K562 (cell line): ENCODE measurements at regions not wholly inside any gene's neighbourhood (a gene's known extent, or its start where the extent isn't known, plus 50 kb on each side); places are given as distances from the start of the nearest gene placed in this dataset.

Experiments
- ATAC-seq: fragments of 200-7000 bp; cut with Tn5 transposase; 3 replicates; pipeline ENCODE4 v1.9.1; 2020; ENCODE audit warnings: moderate library complexity
- BruUV-seq: library from RNA; stranded (reverse); fragments of 400-500 nt; replicated peaks from 2 replicates; lab custom pipeline; 2021; lab: Mats Ljungman, UMichigan
- CTCF ChIA-PET: fragments of 300-600 bp; formaldehyde crosslinking; extraction: SDS; loops from one replicate; lab custom pipeline; 2021; ENCODE audit warnings: low intra/inter-chr PET ratio; lab: Yijun Ruan, JAX
- POLR2A ChIA-PET: fragments of 300-600, 350-650 bp; sonication (Branson Sonifier 250); formaldehyde crosslinking; extraction: SDS; loops from one replicate; lab custom pipeline; 2021; ENCODE audit warnings: antibody characterized with exemption, inconsistent platforms; lab: Yijun Ruan, JAX
- DNase-seq, 4 experiments: peaks; one replicate each; pipeline versions ENCODE4 v3.0.0 to v3.0.0-alpha.2; 2011 to 2018; ENCODE audit warnings: low spot score in 3 of 4, mixed read lengths in 3 of 4; ENCODE audit errors: extremely low read depth in 1 of 4
- FAIRE-seq: peaks from 2 replicates; lab custom pipeline; 2011; peaks lifted over from hg19 to GRCh38; lab: Jason Lieb, UNC
- H2AFZ ChIP-seq: 2 replicates; pipeline ENCODE4 v1.6.0; 2011; ENCODE audit warnings: low read depth, low read length, control low read depth, inconsistent platforms
- H3K27ac ChIP-seq: fragments of 200-600 bp; 3 replicates; pipeline ENCODE4 v1.8.0; 2011; ENCODE audit warnings: low read depth, mild to moderate bottlenecking, control low read depth, inconsistent platforms, low read length, moderate library complexity, mixed read lengths; ENCODE audit errors: extremely low read depth
- H3K27me3 ChIP-seq, 2 experiments: fragments of 300-600 bp in 1 of 2; 2 replicates in 1 of 2; 3 replicates in 1 of 2; pipeline versions ENCODE4 v1.6.0 to v1.8.0; 2011; ENCODE audit warnings: inconsistent platforms in 2 of 2, low read length in 2 of 2, mild to moderate bottlenecking in 1 of 2, mixed read lengths in 1 of 2, moderate library complexity in 1 of 2; ENCODE audit not compliant: control insufficient read depth in 2 of 2, insufficient read depth in 2 of 2
- H3K36me3 ChIP-seq: fragments of 300-600 bp; 3 replicates; pipeline ENCODE4 v1.8.0; 2011; ENCODE audit warnings: mild to moderate bottlenecking, low read length, inconsistent platforms; ENCODE audit not compliant: control insufficient read depth, insufficient read depth
- H3K4me1 ChIP-seq, 2 experiments: fragments of 200-600 bp in 1 of 2; replicated peaks in 1 of 2; 2 replicates in 1 of 2; 3 replicates in 1 of 2; pipeline versions ENCODE4 v1.5.1 to v1.8.0; 2011; ENCODE audit warnings: inconsistent platforms in 2 of 2, low read length in 2 of 2, mild to moderate bottlenecking in 1 of 2, mixed read lengths in 1 of 2, moderate library complexity in 1 of 2; ENCODE audit not compliant: control insufficient read depth in 2 of 2, insufficient read depth in 2 of 2
- H3K4me2 ChIP-seq: 2 replicates; pipeline ENCODE4 v1.6.1; 2011; ENCODE audit warnings: low read length, control low read depth, inconsistent platforms, mixed read lengths; ENCODE audit not compliant: insufficient read depth
- H3K4me3 ChIP-seq: fragments of 200-600 bp; sonication (generic), shearing (Covaris generic); 2 replicates; pipeline ENCODE4 v1.5.1; 2016; ENCODE audit warnings: control low read depth, inconsistent platforms
- H3K79me2 ChIP-seq: fragments of 200-600 bp; 3 replicates; pipeline ENCODE4 v1.8.0; 2011; ENCODE audit warnings: low read length, inconsistent platforms; ENCODE audit not compliant: control insufficient read depth, insufficient read depth
- H3K9ac ChIP-seq, 2 experiments: 2 replicates each; pipeline versions ENCODE4 v1.6.0 to v1.6.1; 2011; ENCODE audit warnings: low read depth in 2 of 2, low read length in 2 of 2, control low read depth in 1 of 2, inconsistent platforms in 1 of 2, mild to moderate bottlenecking in 1 of 2, mixed read lengths in 1 of 2; ENCODE audit not compliant: insufficient read depth in 1 of 2
- H3K9me1 ChIP-seq: one replicate; pipeline ENCODE4 v1.6.0; 2011; ENCODE audit warnings: inconsistent platforms, mild to moderate bottlenecking, low read length, moderate library complexity; ENCODE audit not compliant: control insufficient read depth, insufficient read depth
- H3K9me3 ChIP-seq: replicated peaks from 2 replicates; pipeline ENCODE4 v1.5.1; 2011; ENCODE audit warnings: low read depth, low read length, inconsistent platforms; ENCODE audit not compliant: control insufficient read depth, insufficient read depth
- H4K20me1 ChIP-seq: replicated peaks from 2 replicates; pipeline ENCODE4 v1.6.1; 2011; ENCODE audit warnings: low read length, inconsistent platforms, mixed read lengths; ENCODE audit not compliant: control insufficient read depth, insufficient read depth
- ELK3 ChIP-seq: fragments of 450-650 bp; formaldehyde crosslinking; IDR thresholded peaks from 2 replicates; pipeline ENCODE4 v1.4.0; 2020; ENCODE audit warnings: mild to moderate bottlenecking
- KDM5B ChIP-seq: fragments of 200-600 bp; sonication (generic); IDR thresholded peaks from 2 replicates; pipeline ENCODE4 v1.6.1; 2012; ENCODE audit warnings: low read depth, mild to moderate bottlenecking, moderate library complexity, low read length, control low read depth, inconsistent platforms; ENCODE audit not compliant: insufficient replicate concordance
- KLF10 ChIP-seq: fragments of 250-450 bp; sonication (Bioruptor Pico); IDR thresholded peaks from 2 replicates; pipeline ENCODE4 v1.6.1; 2021; ENCODE audit warnings: matching md5 sums
- PRPF4 ChIP-seq: fragments of 200-400 bp; formaldehyde crosslinking; IDR thresholded peaks from one replicate; pipeline ENCODE4 v1.6.1; 2017; ENCODE audit warnings: low read length, low read depth, mild to moderate bottlenecking; ENCODE audit not compliant: insufficient read depth, poor library complexity, severe bottlenecking
- THRAP3 ChIP-seq: fragments of 450-650 bp; IDR thresholded peaks from 2 replicates; pipeline ENCODE4 v1.6.1; 2016; ENCODE audit warnings: mild to moderate bottlenecking, inconsistent platforms, borderline replicate concordance
- YY1 ChIP-seq, 3 experiments: IDR thresholded peaks; 2 replicates each; pipeline ENCODE4 v1.6.1; 2011; ENCODE audit warnings: low read length in 2 of 3, mild to moderate bottlenecking in 2 of 3, moderate library complexity in 2 of 3, borderline replicate concordance in 1 of 3, control low read depth in 1 of 3, low read depth in 1 of 3; ENCODE audit not compliant: insufficient read depth in 3 of 3, insufficient replicate concordance in 2 of 3, control insufficient read depth in 1 of 3, insufficient read length in 1 of 3; ENCODE audit errors: extremely low read depth in 1 of 3
- WGBS: fragments of 100-300 bp; shearing (Covaris generic); methylation state at CpG from one replicate; pipeline ENCODE4 v1.1.6; 2016; ENCODE audit warnings: low coverage, mixed read lengths; ENCODE audit not compliant: insufficient coverage; ENCODE audit errors: missing lambda C conversion rate; 5-methylcytosine and 5-hydroxymethylcytosine counted together
- in situ Hi-C: fragments of 300-500 bp; cut with MboI; formaldehyde crosslinking; loops from 4 replicates; pipeline ENCODE4 v1.15.0; 2018; ENCODE audit warnings: inconsistent platforms, mixed read lengths
- intact Hi-C: fragments of 100-400 bp; cut with micrococcal nuclease; formaldehyde crosslinking; loops from 2 replicates; pipeline ENCODE4 v1.14.2; 2022
- TF ChIP-seq, protein P1 (sequence below): sonication (generic); formaldehyde crosslinking; IDR thresholded peaks from 2 replicates; pipeline ENCODE4 v1.5.0; 2020; ENCODE audit warnings: missing genetic modification reagents

GRCh38 chr14:100664231-100664630 lies 62.5 kb upstream of the DLK1 start:
- Histone ChIP-seq H2AFZ (no peak overlapping the region), H3K79me2 (no peaks in the 10 kb centered on the region), H3K4me2 (no peak overlapping the region), H3K9me3 (0 out of 2 replicates have a peak, but pooled peaks cover 1% of the 10 kb centered on the region), H3K27ac (no peak overlapping the region), H3K36me3 (no peaks in the 10 kb centered on the region), H3K9ac (no peak overlapping the region), H3K27me3 (no peaks in the 10 kb centered on the region), H3K9me1 (no peaks in the 10 kb centered on the region), H3K4me1 (peaks cover 17 to 28% of the 10 kb centered on the region in 2 experiments), H4K20me1 (no peaks in the 10 kb centered on the region), H3K4me3 (no peak overlapping the region)
- intact Hi-C loops, result loop anchor here (5.0 kb wide), 1 partner anchor 33 kb away; no protein-coding TSS in a partner anchor
- no peak for FAIRE-seq
- WGBS, result 75% methylated on average over 4 of the region's 5 CpGs
- no peak for DNase-seq
- CTCF ChIA-PET, result no interaction called here
- no TSS peak for BruUV-seq
- POLR2A ChIA-PET, result interaction anchor here (0.5 kb wide), 1 partner anchor 515 kb away, joined by 3 read pairs; no protein-coding TSS in a partner anchor
- no peak for ATAC-seq
- TF ChIP-seq YY1 (IDR thresholded peaks at IDR 0.05; ENCODE audit: borderline replicate concordance in 1 of 3, control insufficient read depth in 1 of 3, extremely low read depth in 1 of 3, insufficient read depth in 3 of 3, insufficient read length in 1 of 3, insufficient replicate concordance in 2 of 3, low read depth in 1 of 3, low read length in 2 of 3) (no peak), ELK3 (CRISPR knock-in tag) (no peak), KLF10 (no peak), PRPF4 (no peak), KDM5B (no peak), THRAP3 (no peak)
- TF ChIP-seq, protein P1, sequence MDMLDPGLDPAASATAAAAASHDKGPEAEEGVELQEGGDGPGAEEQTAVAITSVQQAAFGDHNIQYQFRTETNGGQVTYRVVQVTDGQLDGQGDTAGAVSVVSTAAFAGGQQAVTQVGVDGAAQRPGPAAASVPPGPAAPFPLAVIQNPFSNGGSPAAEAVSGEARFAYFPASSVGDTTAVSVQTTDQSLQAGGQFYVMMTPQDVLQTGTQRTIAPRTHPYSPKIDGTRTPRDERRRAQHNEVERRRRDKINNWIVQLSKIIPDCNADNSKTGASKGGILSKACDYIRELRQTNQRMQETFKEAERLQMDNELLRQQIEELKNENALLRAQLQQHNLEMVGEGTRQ (CRISPR knock-in tag), result no peak
- in situ Hi-C loops, result loop anchor here (5.0 to 10.0 kb wide), 2 partner anchors 181 to 233 kb away; no protein-coding TSS in a partner anchor
